Mammary epithelial cell (primary cell): ENCODE measurements at regions not wholly inside any gene's neighbourhood (a gene's known extent, or its start where the extent isn't known, plus 50 kb on each side); places are given as distances from the start of the nearest gene placed in this dataset.

Experiments used
- CTCF ChIP-seq, 2 donors: IDR thresholded peaks in 1 of 2; conservative IDR thresholded peaks in 1 of 2; 2 replicates each; pipeline ENCODE4 v1.5.1; 2011 to 2012; ENCODE audit warnings: inconsistent platforms in 2 of 2, low read length in 2 of 2, mild to moderate bottlenecking in 2 of 2, control low read depth in 1 of 2, low read depth in 1 of 2; ENCODE audit not compliant: insufficient read depth in 1 of 2; ENCODE audit errors: extremely low read depth in 1 of 2
- EZH2 ChIP-seq: IDR thresholded peaks from 2 replicates; pipeline ENCODE4 v1.6.1; 2012; ENCODE audit warnings: low read length, inconsistent platforms, borderline replicate concordance

GRCh38 chrX:155673338-155673737 is 60.6 kb upstream of the TMLHE start:
- TF ChIP-seq CTCF (conservative IDR thresholded peaks at IDR 0.05 in 1 of 2, IDR thresholded peaks at IDR 0.05 in 1 of 2; ENCODE audit: extremely low read depth in 1 of 2, insufficient read depth in 1 of 2, low read depth in 1 of 2, low read length in 2 of 2) (no peak), EZH2 (no peak)
